ENCODE measurements at regions not wholly inside any gene's neighbourhood (a gene's known extent, or its start where the extent isn't known, plus 50 kb on each side); places are given as distances from the start of the nearest gene placed in this dataset.

DNA sequence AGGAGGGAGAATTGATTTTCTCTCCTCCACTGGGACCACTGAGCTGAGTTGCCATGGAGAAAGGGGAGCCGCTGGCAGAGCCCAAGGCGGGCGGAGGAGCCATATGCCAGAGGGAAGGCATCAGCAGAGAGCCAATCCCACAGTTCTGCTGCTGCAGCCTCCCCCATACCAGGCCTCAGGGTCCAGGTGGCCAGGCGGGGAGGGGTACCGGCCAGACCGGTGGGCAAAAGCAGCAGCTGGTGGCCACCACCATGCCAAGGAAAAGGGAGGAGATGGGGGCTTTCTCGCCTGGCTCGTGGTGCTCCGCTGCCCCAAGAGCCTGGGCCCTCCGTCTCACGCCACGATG, 72.8 kb downstream of the PITPNM2 start:
- TF ChIP-seq SUZ12 (IDR thresholded peaks at IDR 0.05; ENCODE audit: low read length) (no peak), NRF1 (IDR thresholded peaks at IDR 0.05; ENCODE audit: low read depth, low read length) (no peak), TBP (IDR thresholded peaks at IDR 0.05; ENCODE audit: low read depth, low read length) (no peak)
- TF ChIP-seq, protein P1, sequence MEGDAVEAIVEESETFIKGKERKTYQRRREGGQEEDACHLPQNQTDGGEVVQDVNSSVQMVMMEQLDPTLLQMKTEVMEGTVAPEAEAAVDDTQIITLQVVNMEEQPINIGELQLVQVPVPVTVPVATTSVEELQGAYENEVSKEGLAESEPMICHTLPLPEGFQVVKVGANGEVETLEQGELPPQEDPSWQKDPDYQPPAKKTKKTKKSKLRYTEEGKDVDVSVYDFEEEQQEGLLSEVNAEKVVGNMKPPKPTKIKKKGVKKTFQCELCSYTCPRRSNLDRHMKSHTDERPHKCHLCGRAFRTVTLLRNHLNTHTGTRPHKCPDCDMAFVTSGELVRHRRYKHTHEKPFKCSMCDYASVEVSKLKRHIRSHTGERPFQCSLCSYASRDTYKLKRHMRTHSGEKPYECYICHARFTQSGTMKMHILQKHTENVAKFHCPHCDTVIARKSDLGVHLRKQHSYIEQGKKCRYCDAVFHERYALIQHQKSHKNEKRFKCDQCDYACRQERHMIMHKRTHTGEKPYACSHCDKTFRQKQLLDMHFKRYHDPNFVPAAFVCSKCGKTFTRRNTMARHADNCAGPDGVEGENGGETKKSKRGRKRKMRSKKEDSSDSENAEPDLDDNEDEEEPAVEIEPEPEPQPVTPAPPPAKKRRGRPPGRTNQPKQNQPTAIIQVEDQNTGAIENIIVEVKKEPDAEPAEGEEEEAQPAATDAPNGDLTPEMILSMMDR (IDR thresholded peaks at IDR 0.05; ENCODE audit: control extremely low read depth in 1 of 3, insufficient read depth in 1 of 3, low read depth in 1 of 3, low read length in 3 of 3), result no peak
